GM23338 (cell line): ENCODE measurements at regions not wholly inside any gene's neighbourhood (a gene's known extent, or its start where the extent isn't known, plus 50 kb on each side); places are given as distances from the start of the nearest gene placed in this dataset.

ENCODE experiments used
- ATAC-seq: fragments of 200-7000 bp; cut with Tn5 transposase; 3 replicates; pipeline ENCODE4 v1.9.1; 2020
- DNase-seq: peaks from one replicate; pipeline ENCODE4 v3.0.0-alpha.2; 2015; ENCODE audit warnings: low spot score
- H2AFZ ChIP-seq: fragments of 200-600 bp; sonication (generic); 2 replicates; pipeline ENCODE4 v1.8.0; 2016; ENCODE audit warnings: antibody characterized with exemption, mild to moderate bottlenecking, moderate library complexity
- H3F3A ChIP-seq: fragments of 200-600 bp; sonication (generic); replicated peaks from 2 replicates; pipeline ENCODE4 v1.8.0; 2017; ENCODE audit warnings: antibody characterized with exemption, mixed run types, low read depth
- H3K27ac ChIP-seq: fragments of 200-600 bp; sonication (generic); 2 replicates; pipeline ENCODE4 v1.6.1; 2016; ENCODE audit warnings: low read depth
- H3K27me3 ChIP-seq: fragments of 200-600 bp; sonication (generic); 2 replicates; pipeline ENCODE4 v1.8.0; 2016; ENCODE audit warnings: mild to moderate bottlenecking, mixed run types, moderate library complexity; ENCODE audit not compliant: insufficient read depth
- H3K36me3 ChIP-seq: fragments of 200-600 bp; sonication (generic); 2 replicates; pipeline ENCODE4 v1.8.0; 2016; ENCODE audit warnings: mild to moderate bottlenecking; ENCODE audit not compliant: insufficient read depth
- H3K4me1 ChIP-seq: fragments of 200-600 bp; sonication (generic); 2 replicates; pipeline ENCODE4 v1.8.0; 2016; ENCODE audit warnings: mild to moderate bottlenecking, moderate library complexity; ENCODE audit not compliant: insufficient read depth
- H3K4me2 ChIP-seq: fragments of 200-600 bp; sonication (generic); 2 replicates; pipeline ENCODE4 v1.7.1; 2017; ENCODE audit warnings: mixed run types
- H3K4me3 ChIP-seq: fragments of 200-600 bp; sonication (generic); 2 replicates; pipeline ENCODE4 v1.6.1; 2016; ENCODE audit warnings: mixed run types
- H3K79me2 ChIP-seq: fragments of 200-600 bp; sonication (generic); replicated peaks from 2 replicates; pipeline ENCODE4 v1.8.0; 2017; ENCODE audit warnings: mild to moderate bottlenecking; ENCODE audit not compliant: insufficient read depth
- H3K9me2 ChIP-seq: fragments of 200-600 bp; sonication (generic); 2 replicates; pipeline ENCODE4 v1.8.0; 2017; ENCODE audit not compliant: insufficient read depth
- H4K20me1 ChIP-seq: fragments of 200-600 bp; sonication (generic); replicated peaks from 2 replicates; pipeline ENCODE4 v1.8.0; 2017; ENCODE audit warnings: mild to moderate bottlenecking; ENCODE audit not compliant: insufficient read depth
- H3K27ac Mint-ChIP-seq: 2 replicates; pipeline ENCODE4 v1.8.0; 2020; ENCODE audit warnings: inconsistent platforms, mild to moderate bottlenecking, moderate library complexity, mixed read lengths
- H3K27me3 Mint-ChIP-seq: 3 replicates; pipeline ENCODE4 v1.8.0; 2022; ENCODE audit warnings: low read depth, mild to moderate bottlenecking, moderate library complexity, mixed read lengths, inconsistent platforms; ENCODE audit not compliant: insufficient read depth, poor library complexity
- H3K36me3 Mint-ChIP-seq: 3 replicates; pipeline ENCODE4 v1.8.0; 2021; ENCODE audit warnings: low read depth, mild to moderate bottlenecking, inconsistent platforms, moderate library complexity, mixed read lengths
- H3K4me1 Mint-ChIP-seq: 3 replicates; pipeline ENCODE4 v1.8.0; 2020; ENCODE audit warnings: mild to moderate bottlenecking, inconsistent platforms, mixed read lengths
- H3K4me3 Mint-ChIP-seq: 3 replicates; pipeline ENCODE4 v1.8.0; 2021; ENCODE audit warnings: moderate library complexity, mild to moderate bottlenecking, inconsistent platforms, mixed read lengths
- H3K9me3 Mint-ChIP-seq: 3 replicates; pipeline ENCODE4 v1.8.0; 2020; ENCODE audit warnings: moderate library complexity, mild to moderate bottlenecking, inconsistent platforms, mixed read lengths
- CREB1 ChIP-seq: fragments of 250-450 bp; sonication (Bioruptor Pico); IDR thresholded peaks from 2 replicates; pipeline ENCODE4 v1.5.0; 2020; ENCODE audit warnings: low read depth, mild to moderate bottlenecking, moderate library complexity
- CTCF ChIP-seq, 2 experiments: fragments of 200-600 bp in 1 of 2; sonication (generic) in 1 of 2; conservative IDR thresholded peaks; 2 replicates each; pipeline versions ENCODE4 v1.5.1 to v1.6.1; 2016 to 2017; ENCODE audit warnings: antibody characterized with exemption in 2 of 2, low read depth in 2 of 2, mild to moderate bottlenecking in 2 of 2, moderate library complexity in 1 of 2
- EZH2 ChIP-seq: fragments of 200-600 bp; sonication (generic); IDR thresholded peaks from one replicate; pipeline ENCODE4 v1.8.0; 2017; ENCODE audit warnings: antibody characterized with exemption, mild to moderate bottlenecking, low read depth; ENCODE audit not compliant: unreplicated experiment
- EZH2phosphoT487 ChIP-seq: fragments of 200-600 bp; sonication (generic); IDR thresholded peaks from one replicate; pipeline ENCODE4 v1.8.1; 2018; ENCODE audit warnings: antibody characterized with exemption; ENCODE audit not compliant: unreplicated experiment
- JUNB ChIP-seq: IDR thresholded peaks from one replicate; pipeline ENCODE4 v1.6.1; 2016; ENCODE audit warnings: antibody characterized with exemption; ENCODE audit not compliant: unreplicated experiment
- NANOG ChIP-seq: IDR thresholded peaks from 2 replicates; pipeline ENCODE4 v1.6.1; 2016; ENCODE audit warnings: antibody characterized with exemption, borderline replicate concordance
- REST ChIP-seq: IDR thresholded peaks from one replicate; pipeline ENCODE4 v1.6.1; 2018; ENCODE audit warnings: antibody characterized with exemption; ENCODE audit not compliant: unreplicated experiment
- STAT1 ChIP-seq: IDR thresholded peaks from one replicate; pipeline ENCODE4 v1.6.1; 2016; ENCODE audit warnings: antibody characterized with exemption; ENCODE audit not compliant: unreplicated experiment
- ZNF114 ChIP-seq: fragments of 250-450 bp; sonication (Bioruptor Pico); IDR thresholded peaks from 2 replicates; pipeline ENCODE4 v1.5.0; 2020; ENCODE audit warnings: mild to moderate bottlenecking, moderate library complexity
- ZNF331 ChIP-seq: fragments of 250-450 bp; sonication (Bioruptor Pico); IDR thresholded peaks from 2 replicates; pipeline ENCODE4 v1.5.0; 2020; ENCODE audit warnings: low read depth, mild to moderate bottlenecking, moderate library complexity
- TF ChIP-seq, protein P1 (sequence below): fragments of 250-450 bp; sonication (Bioruptor Pico); IDR thresholded peaks from 2 replicates; pipeline ENCODE4 v1.5.0; 2020; ENCODE audit warnings: mild to moderate bottlenecking, moderate library complexity
- TF ChIP-seq, protein P2 (sequence below): IDR thresholded peaks from 2 replicates; pipeline ENCODE4 v1.6.1; 2016; ENCODE audit warnings: antibody characterized with exemption

GRCh38 chr3:74000725-74001124 is 376.0 kb upstream of the PDZRN3 start:
- Histone ChIP-seq H3K36me3 (no peaks in the 10 kb centered on the region), H3K4me2 (no peak overlapping the region), H3K27ac (no peak overlapping the region), H3K9me2 (peaks cover 12% of the 10 kb centered on the region), H3K79me2 (no peaks in the 10 kb centered on the region), H3K27me3 (no peaks in the 10 kb centered on the region), H3K4me3 (no peak overlapping the region), H4K20me1 (no peaks in the 10 kb centered on the region), H3F3A (no peaks in the 10 kb centered on the region), H2AFZ (no peak overlapping the region), H3K4me1 (no peaks in the 10 kb centered on the region)
- Mint-ChIP-seq H3K36me3 (no peaks in the 10 kb centered on the region), H3K27me3 (no peaks in the 10 kb centered on the region), H3K4me3 (no peak overlapping the region), H3K9me3 (no peaks in the 10 kb centered on the region; the same call in 2 of the 3 replicates), H3K27ac (no peak overlapping the region), H3K4me1 (no peaks in the 10 kb centered on the region)
- DNase-seq (no peak), ATAC-seq (no peak)
- TF ChIP-seq CREB1 (CRISPR knock-in tag) (no peak), STAT1 (no peak), JUNB (no peak), EZH2phosphoT487 (no peak), EZH2 (no peak), NANOG (no peak), ZNF331 (CRISPR knock-in tag) (no peak), CTCF (conservative IDR thresholded peaks at IDR 0.05; ENCODE audit: low read depth in 2 of 2) (no peak), ZNF114 (CRISPR knock-in tag) (no peak), REST (no peak)
- TF ChIP-seq, protein P1, sequence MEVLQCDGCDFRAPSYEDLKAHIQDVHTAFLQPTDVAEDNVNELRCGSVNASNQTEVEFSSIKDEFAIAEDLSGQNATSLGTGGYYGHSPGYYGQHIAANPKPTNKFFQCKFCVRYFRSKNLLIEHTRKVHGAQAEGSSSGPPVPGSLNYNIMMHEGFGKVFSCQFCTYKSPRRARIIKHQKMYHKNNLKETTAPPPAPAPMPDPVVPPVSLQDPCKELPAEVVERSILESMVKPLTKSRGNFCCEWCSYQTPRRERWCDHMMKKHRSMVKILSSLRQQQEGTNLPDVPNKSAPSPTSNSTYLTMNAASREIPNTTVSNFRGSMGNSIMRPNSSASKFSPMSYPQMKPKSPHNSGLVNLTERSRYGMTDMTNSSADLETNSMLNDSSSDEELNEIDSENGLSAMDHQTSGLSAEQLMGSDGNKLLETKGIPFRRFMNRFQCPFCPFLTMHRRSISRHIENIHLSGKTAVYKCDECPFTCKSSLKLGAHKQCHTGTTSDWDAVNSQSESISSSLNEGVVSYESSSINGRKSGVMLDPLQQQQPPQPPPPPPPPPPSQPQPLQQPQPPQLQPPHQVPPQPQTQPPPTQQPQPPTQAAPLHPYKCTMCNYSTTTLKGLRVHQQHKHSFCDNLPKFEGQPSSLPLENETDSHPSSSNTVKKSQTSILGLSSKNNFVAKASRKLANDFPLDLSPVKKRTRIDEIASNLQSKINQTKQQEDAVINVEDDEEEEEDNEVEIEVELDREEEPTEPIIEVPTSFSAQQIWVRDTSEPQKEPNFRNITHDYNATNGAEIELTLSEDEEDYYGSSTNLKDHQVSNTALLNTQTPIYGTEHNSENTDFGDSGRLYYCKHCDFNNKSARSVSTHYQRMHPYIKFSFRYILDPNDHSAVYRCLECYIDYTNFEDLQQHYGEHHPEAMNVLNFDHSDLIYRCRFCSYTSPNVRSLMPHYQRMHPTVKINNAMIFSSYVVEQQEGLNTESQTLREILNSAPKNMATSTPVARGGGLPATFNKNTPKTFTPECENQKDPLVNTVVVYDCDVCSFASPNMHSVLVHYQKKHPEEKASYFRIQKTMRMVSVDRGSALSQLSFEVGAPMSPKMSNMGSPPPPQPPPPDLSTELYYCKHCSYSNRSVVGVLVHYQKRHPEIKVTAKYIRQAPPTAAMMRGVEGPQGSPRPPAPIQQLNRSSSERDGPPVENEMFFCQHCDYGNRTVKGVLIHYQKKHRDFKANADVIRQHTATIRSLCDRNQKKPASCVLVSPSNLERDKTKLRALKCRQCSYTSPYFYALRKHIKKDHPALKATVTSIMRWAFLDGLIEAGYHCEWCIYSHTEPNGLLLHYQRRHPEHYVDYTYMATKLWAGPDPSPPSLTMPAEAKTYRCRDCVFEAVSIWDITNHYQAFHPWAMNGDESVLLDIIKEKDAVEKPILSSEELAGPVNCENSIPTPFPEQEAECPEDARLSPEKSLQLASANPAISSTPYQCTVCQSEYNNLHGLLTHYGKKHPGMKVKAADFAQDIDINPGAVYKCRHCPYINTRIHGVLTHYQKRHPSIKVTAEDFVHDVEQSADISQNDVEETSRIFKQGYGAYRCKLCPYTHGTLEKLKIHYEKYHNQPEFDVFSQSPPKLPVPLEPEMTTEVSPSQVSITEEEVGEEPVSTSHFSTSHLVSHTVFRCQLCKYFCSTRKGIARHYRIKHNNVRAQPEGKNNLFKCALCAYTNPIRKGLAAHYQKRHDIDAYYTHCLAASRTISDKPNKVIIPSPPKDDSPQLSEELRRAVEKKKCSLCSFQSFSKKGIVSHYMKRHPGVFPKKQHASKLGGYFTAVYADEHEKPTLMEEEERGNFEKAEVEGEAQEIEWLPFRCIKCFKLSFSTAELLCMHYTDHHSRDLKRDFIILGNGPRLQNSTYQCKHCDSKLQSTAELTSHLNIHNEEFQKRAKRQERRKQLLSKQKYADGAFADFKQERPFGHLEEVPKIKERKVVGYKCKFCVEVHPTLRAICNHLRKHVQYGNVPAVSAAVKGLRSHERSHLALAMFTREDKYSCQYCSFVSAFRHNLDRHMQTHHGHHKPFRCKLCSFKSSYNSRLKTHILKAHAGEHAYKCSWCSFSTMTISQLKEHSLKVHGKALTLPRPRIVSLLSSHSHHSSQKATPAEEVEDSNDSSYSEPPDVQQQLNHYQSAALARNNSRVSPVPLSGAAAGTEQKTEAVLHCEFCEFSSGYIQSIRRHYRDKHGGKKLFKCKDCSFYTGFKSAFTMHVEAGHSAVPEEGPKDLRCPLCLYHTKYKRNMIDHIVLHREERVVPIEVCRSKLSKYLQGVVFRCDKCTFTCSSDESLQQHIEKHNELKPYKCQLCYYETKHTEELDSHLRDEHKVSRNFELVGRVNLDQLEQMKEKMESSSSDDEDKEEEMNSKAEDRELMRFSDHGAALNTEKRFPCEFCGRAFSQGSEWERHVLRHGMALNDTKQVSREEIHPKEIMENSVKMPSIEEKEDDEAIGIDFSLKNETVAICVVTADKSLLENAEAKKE (CRISPR knock-in tag) = no peak
- TF ChIP-seq, protein P2, sequence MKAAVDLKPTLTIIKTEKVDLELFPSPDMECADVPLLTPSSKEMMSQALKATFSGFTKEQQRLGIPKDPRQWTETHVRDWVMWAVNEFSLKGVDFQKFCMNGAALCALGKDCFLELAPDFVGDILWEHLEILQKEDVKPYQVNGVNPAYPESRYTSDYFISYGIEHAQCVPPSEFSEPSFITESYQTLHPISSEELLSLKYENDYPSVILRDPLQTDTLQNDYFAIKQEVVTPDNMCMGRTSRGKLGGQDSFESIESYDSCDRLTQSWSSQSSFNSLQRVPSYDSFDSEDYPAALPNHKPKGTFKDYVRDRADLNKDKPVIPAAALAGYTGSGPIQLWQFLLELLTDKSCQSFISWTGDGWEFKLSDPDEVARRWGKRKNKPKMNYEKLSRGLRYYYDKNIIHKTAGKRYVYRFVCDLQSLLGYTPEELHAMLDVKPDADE = no peak
